DOHH2 (cell line): ENCODE measurements at regions not wholly inside any gene's neighbourhood (a gene's known extent, or its start where the extent isn't known, plus 50 kb on each side); places are given as distances from the start of the nearest gene placed in this dataset.

Experiments used
- EZH2phosphoT487 ChIP-seq: fragments of 200-600 bp; sonication (generic); IDR thresholded peaks from 2 replicates; pipeline ENCODE4 v1.6.1; 2017; ENCODE audit warnings: borderline replicate concordance, mild to moderate bottlenecking, antibody characterized with exemption, low read length, moderate library complexity, mixed read lengths
- TF ChIP-seq, protein P1 (sequence below): fragments of 200-600 bp; sonication (generic); IDR thresholded peaks from one replicate; pipeline ENCODE4 v1.5.1; 2014; ENCODE audit warnings: antibody characterized with exemption, mild to moderate bottlenecking, low read depth, low read length; ENCODE audit not compliant: poor library complexity, severe bottlenecking

DNA sequence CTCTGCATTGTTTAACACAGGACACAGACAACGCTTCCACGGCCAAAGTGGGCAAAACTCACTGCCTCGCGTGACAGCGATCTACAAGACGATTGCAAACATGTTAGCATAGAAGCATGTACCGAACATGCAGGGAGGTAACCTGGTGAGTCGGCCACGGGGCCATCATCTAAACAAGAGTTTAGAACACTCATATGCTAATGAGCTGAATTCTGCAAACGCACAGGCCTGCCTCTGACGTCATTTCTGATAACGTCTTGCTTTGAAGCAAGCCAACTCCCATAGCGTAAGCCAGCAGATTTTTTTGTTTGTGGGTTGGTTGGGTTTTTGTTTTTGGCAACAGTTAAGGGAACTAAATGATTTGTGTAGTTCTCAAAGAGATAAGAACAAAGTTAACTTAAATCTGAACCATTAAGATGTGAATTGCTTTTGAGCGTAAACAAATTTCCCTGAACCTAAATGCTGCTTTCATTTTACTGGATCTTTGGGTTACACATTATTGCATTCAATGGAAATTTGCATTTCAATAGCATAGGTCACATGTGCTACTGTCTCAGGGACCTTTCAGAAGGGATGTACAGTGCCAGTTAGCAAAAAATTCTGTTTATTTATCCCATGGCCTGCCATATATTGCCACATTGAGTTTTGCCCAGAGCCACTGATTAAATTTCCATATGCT is 184.5 kb upstream of the PDE10A start:
- TF ChIP-seq, protein P1, sequence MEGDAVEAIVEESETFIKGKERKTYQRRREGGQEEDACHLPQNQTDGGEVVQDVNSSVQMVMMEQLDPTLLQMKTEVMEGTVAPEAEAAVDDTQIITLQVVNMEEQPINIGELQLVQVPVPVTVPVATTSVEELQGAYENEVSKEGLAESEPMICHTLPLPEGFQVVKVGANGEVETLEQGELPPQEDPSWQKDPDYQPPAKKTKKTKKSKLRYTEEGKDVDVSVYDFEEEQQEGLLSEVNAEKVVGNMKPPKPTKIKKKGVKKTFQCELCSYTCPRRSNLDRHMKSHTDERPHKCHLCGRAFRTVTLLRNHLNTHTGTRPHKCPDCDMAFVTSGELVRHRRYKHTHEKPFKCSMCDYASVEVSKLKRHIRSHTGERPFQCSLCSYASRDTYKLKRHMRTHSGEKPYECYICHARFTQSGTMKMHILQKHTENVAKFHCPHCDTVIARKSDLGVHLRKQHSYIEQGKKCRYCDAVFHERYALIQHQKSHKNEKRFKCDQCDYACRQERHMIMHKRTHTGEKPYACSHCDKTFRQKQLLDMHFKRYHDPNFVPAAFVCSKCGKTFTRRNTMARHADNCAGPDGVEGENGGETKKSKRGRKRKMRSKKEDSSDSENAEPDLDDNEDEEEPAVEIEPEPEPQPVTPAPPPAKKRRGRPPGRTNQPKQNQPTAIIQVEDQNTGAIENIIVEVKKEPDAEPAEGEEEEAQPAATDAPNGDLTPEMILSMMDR, result no peak
- TF ChIP-seq EZH2phosphoT487, result no peak
